ENCODE measurements at regions not wholly inside any gene's neighbourhood (a gene's known extent, or its start where the extent isn't known, plus 50 kb on each side); places are given as distances from the start of the nearest gene placed in this dataset.

GRCh38 chr4:45539142-45539814 lies 584.6 kb downstream of the GABRG1 start:
- Histone ChIP-seq H2AK5ac (ENCODE audit: low read depth, low read length) (no peak overlapping the region), H3K4ac (ENCODE audit: low read depth, low read length) (no peak overlapping the region), H3K27me3 (ENCODE audit: control insufficient read depth, insufficient read depth, low read length) (no peaks in the 10 kb centered on the region), H3K36me3 (ENCODE audit: control insufficient read depth, insufficient read depth, low read length) (no peaks in the 10 kb centered on the region), H4K91ac (ENCODE audit: insufficient read depth, low read depth, low read length) (no peak overlapping the region), H3K4me1 (ENCODE audit: control insufficient read depth, insufficient read depth, low read length) (no peaks in the 10 kb centered on the region), H3K27ac (ENCODE audit: insufficient read depth, low read length) (no peak overlapping the region), H3K79me1 (ENCODE audit: low read depth in 1 of 2, low read length in 2 of 2) (no peaks in the 10 kb centered on the region), H2BK20ac (ENCODE audit: low read depth, low read length) (no peak overlapping the region), H3K4me2 (ENCODE audit: low read depth, low read length) (no peak overlapping the region), H3K18ac (ENCODE audit: low read depth, low read length) (no peak overlapping the region), H3K4me3 (ENCODE audit: insufficient read depth, low read depth, low read length) (no peak overlapping the region), H3K9ac (ENCODE audit: low read depth, low read length) (no peak overlapping the region), H3K56ac (ENCODE audit: extremely low read depth, insufficient read depth, low read length) (no peak overlapping the region), H2BK120ac (ENCODE audit: low read depth, low read length) (no peak overlapping the region), H3K9me3 (ENCODE audit: control insufficient read depth, insufficient read depth, low read length) (peaks cover 2% of the 10 kb centered on the region; the same call in 1 of the 2 replicates), H2AFZ (replicated peaks; ENCODE audit: low read length, poor library complexity) (no peak overlapping the region), H2BK5ac (ENCODE audit: low read depth, low read length, poor library complexity, severe bottlenecking) (no peak overlapping the region), H4K20me1 (ENCODE audit: insufficient read depth, low read length) (no peaks in the 10 kb centered on the region), H3K14ac (replicated peaks; ENCODE audit: low read depth, low read length) (no peak overlapping the region), H2AK9ac (replicated peaks; ENCODE audit: low read depth, low read length, poor library complexity) (no peak overlapping the region), H4K5ac (ENCODE audit: low read depth, low read length) (no peak overlapping the region), H2BK15ac (ENCODE audit: low read depth, low read length) (no peak overlapping the region), H4K8ac (ENCODE audit: low read depth in 2 of 2, low read length in 2 of 2) (no peak overlapping the region), H3K23ac (ENCODE audit: low read depth, low read length) (no peak overlapping the region), H3K9me1 (ENCODE audit: insufficient read depth, low read length) (no peaks in the 10 kb centered on the region)
- ATAC-seq (ENCODE audit: low read depth): no peak
- intact Hi-C loops (cut with micrococcal nuclease) (no loop called here), in situ Hi-C loops (cut with MboI; ENCODE audit: low sequenced_read_pairs) (no loop called here), dilution Hi-C loops (cut with HindIII; ENCODE audit: low sequenced_read_pairs, unreplicated experiment) (no loop called here)
- no TSS peak for BruUV-seq (replicated peaks)
- CTCF ChIA-PET: interaction anchor here (0.6 kb wide), 1 partner anchor 11 kb away, joined by 5 read pairs; no protein-coding TSS in a partner anchor
- no peak for DNase-seq
- POLR2A ChIA-PET (ENCODE audit: unreplicated experiment): no interaction called here
- TF ChIP-seq MAFK (IDR thresholded peaks at IDR 0.05; ENCODE audit: low read depth, low read length): no peak
- TF ChIP-seq MXI1 (IDR thresholded peaks at IDR 0.05; ENCODE audit: borderline replicate concordance, low read depth, low read length): no peak
- TF ChIP-seq NFE2L2 (IDR thresholded peaks at IDR 0.05; ENCODE audit: low read depth, low read length): no peak
- TF ChIP-seq RAD21 (IDR thresholded peaks at IDR 0.05; ENCODE audit: low read length): no peak
- TF ChIP-seq, protein P1, sequence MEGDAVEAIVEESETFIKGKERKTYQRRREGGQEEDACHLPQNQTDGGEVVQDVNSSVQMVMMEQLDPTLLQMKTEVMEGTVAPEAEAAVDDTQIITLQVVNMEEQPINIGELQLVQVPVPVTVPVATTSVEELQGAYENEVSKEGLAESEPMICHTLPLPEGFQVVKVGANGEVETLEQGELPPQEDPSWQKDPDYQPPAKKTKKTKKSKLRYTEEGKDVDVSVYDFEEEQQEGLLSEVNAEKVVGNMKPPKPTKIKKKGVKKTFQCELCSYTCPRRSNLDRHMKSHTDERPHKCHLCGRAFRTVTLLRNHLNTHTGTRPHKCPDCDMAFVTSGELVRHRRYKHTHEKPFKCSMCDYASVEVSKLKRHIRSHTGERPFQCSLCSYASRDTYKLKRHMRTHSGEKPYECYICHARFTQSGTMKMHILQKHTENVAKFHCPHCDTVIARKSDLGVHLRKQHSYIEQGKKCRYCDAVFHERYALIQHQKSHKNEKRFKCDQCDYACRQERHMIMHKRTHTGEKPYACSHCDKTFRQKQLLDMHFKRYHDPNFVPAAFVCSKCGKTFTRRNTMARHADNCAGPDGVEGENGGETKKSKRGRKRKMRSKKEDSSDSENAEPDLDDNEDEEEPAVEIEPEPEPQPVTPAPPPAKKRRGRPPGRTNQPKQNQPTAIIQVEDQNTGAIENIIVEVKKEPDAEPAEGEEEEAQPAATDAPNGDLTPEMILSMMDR (conservative IDR thresholded peaks at IDR 0.05; ENCODE audit: low read depth, low read length): no peak
- WGBS, 2 experiments (ENCODE audit: extremely low coverage in 2 of 2, insufficient read length in 1 of 2): no CpG with 5 or more reads among the region's 2 CpGs

Measured in IMR-90 (cell line).